ENCODE measurements at regions not wholly inside any gene's neighbourhood (a gene's known extent, or its start where the extent isn't known, plus 50 kb on each side); places are given as distances from the start of the nearest gene placed in this dataset.

DNA sequence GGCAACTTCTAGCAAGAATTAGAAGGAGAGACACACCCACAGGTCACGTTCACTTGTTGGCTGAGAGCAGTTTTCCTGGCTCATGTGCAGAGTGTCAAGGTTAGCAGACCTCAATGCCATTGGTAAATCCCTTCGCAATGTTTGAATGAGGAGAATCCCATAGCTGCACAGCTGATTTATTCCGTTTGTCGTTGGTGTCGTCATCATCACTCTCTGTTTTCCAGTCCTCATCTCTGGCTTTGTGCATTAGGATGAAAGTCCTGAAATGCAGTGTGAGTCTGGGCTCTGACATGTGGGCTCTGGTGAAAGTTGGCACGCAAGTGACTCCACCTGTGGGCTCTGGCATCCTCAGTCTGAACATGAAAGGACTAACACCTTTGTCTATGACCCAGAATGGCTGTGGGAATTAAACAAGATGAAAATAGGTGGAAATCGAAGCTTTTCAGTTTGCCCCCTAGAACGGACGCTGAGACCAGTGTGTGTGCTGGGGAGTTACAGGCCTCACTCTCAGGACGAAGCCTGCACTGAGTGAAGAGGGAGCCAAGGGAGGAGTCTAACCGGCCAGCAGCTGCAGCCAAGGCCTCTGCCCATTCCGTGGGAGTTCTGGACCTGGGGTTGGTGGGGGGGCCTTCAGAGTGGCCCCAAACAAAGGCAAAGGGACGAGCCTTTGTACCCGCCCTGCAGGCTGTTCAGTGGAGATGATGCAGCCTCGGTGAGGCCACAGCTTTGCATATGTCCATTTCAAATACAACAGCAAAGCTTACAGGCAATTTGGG lies 74.8 kb upstream of the ZNF516 start:
- no peaks in the 10 kb centered on the region for H3K36me3 ChIP-seq (ENCODE audit: control insufficient read depth, insufficient read depth, low read length)
- no peak for DNase-seq (ENCODE audit: low read depth)
- FAIRE-seq: peak; percentile 97
- no peak overlapping the region for H3K4me3 ChIP-seq (ENCODE audit: low read depth, low read length)
- TF ChIP-seq, protein P1, sequence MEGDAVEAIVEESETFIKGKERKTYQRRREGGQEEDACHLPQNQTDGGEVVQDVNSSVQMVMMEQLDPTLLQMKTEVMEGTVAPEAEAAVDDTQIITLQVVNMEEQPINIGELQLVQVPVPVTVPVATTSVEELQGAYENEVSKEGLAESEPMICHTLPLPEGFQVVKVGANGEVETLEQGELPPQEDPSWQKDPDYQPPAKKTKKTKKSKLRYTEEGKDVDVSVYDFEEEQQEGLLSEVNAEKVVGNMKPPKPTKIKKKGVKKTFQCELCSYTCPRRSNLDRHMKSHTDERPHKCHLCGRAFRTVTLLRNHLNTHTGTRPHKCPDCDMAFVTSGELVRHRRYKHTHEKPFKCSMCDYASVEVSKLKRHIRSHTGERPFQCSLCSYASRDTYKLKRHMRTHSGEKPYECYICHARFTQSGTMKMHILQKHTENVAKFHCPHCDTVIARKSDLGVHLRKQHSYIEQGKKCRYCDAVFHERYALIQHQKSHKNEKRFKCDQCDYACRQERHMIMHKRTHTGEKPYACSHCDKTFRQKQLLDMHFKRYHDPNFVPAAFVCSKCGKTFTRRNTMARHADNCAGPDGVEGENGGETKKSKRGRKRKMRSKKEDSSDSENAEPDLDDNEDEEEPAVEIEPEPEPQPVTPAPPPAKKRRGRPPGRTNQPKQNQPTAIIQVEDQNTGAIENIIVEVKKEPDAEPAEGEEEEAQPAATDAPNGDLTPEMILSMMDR (IDR thresholded peaks at IDR 0.05; ENCODE audit: insufficient read depth, low read length, severe bottlenecking): no peak
- H3K27me3 ChIP-seq (ENCODE audit: control insufficient read depth, insufficient read depth, low read length): no peaks in the 10 kb centered on the region

DNA sequence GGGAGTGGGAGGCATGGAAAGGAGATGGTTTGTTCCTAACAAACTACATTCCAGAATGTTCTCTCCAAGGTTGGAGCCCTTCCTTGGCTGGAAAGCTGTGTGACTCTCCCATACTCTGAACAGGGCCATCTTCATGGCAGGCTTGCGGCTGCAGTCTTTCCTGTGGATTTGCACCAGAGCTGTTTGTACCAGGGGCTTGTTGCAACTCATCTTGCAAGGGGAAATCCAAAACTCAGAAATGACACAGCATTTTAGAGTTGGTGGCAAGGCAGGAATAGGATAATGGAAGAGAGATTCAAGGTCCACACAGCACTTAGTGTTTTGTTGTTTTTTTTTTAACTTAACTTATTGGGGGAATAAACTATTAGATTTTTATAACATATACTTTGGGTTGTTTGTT lies 73.7 kb upstream of the ZNF516 start:
- FAIRE-seq: no peak
- Histone ChIP-seq H3K36me3 (ENCODE audit: control insufficient read depth, insufficient read depth, low read length) (no peaks in the 10 kb centered on the region), H3K4me3 (ENCODE audit: low read depth, low read length) (no peak overlapping the region), H3K27me3 (ENCODE audit: control insufficient read depth, insufficient read depth, low read length) (no peaks in the 10 kb centered on the region)
- TF ChIP-seq, protein P1 (IDR thresholded peaks at IDR 0.05; ENCODE audit: insufficient read depth, low read length, severe bottlenecking): no peak
- peak; percentile 61 for DNase-seq (ENCODE audit: low read depth)

DNA sequence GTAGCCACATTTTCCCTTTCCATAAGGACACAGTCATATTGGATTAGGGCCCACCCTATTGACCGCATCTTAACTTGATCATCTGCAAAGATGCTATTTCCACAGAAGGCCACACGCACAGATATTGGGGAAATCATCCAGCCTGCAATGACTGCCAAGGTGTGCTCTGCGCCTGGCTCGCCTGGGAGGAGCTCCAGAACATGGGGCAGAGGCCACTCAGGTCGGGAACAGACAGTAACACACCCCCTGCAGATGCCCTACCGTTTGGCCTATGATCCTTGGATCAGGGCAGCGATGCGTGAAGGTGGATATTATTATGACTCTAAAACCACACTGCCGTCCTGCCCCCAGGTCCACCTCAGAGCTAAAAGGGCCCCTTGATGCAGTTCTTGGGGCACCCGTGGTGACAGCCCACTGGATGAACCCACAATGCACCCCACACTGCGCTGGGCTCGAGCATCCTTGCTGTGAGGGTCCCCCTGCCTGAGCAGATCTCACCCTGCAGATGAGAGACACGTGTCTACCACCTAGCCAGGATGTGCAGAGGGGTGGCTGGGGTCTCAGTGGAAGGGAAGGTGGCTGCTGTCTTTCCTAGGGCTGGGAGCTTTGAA lies 72.9 kb upstream of the ZNF516 start:
- DNase-seq (ENCODE audit: low read depth) (no peak), FAIRE-seq (no peak)
- Histone ChIP-seq H3K36me3 (ENCODE audit: control insufficient read depth, insufficient read depth, low read length) (no peaks in the 10 kb centered on the region), H3K27me3 (ENCODE audit: control insufficient read depth, insufficient read depth, low read length) (no peaks in the 10 kb centered on the region), H3K4me3 (ENCODE audit: low read depth, low read length) (no peak overlapping the region)
- TF ChIP-seq, protein P1 (IDR thresholded peaks at IDR 0.05; ENCODE audit: insufficient read depth, low read length, severe bottlenecking): no peak

DNA sequence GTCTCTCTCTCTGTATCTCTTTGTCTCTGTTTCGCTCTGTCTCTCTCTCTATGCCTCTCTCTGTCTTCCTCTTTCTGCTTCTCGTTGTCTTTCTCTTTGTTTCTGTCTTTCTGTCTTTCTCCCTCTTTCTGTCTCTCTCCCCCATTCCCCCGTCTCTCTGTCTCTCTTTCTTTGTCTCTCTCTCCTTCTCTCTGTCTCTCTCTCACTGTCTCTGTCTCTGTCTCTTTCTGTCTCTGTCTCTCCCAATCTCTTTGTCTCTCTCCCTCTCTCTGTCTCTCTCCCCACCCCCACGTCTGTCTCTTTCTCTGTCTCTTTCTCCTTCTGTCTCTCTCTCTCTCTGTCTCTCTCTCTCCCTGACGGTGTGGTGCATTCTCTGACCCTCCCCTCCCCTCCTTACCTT lies 71.9 kb upstream of the ZNF516 start:
- Histone ChIP-seq H3K4me3 (ENCODE audit: low read depth, low read length) (no peak overlapping the region), H3K36me3 (ENCODE audit: control insufficient read depth, insufficient read depth, low read length) (no peaks in the 10 kb centered on the region), H3K27me3 (ENCODE audit: control insufficient read depth, insufficient read depth, low read length) (no peaks in the 10 kb centered on the region)
- FAIRE-seq: no peak
- TF ChIP-seq, protein P1 (IDR thresholded peaks at IDR 0.05; ENCODE audit: insufficient read depth, low read length, severe bottlenecking): no peak
- no peak for DNase-seq (ENCODE audit: low read depth)

DNA sequence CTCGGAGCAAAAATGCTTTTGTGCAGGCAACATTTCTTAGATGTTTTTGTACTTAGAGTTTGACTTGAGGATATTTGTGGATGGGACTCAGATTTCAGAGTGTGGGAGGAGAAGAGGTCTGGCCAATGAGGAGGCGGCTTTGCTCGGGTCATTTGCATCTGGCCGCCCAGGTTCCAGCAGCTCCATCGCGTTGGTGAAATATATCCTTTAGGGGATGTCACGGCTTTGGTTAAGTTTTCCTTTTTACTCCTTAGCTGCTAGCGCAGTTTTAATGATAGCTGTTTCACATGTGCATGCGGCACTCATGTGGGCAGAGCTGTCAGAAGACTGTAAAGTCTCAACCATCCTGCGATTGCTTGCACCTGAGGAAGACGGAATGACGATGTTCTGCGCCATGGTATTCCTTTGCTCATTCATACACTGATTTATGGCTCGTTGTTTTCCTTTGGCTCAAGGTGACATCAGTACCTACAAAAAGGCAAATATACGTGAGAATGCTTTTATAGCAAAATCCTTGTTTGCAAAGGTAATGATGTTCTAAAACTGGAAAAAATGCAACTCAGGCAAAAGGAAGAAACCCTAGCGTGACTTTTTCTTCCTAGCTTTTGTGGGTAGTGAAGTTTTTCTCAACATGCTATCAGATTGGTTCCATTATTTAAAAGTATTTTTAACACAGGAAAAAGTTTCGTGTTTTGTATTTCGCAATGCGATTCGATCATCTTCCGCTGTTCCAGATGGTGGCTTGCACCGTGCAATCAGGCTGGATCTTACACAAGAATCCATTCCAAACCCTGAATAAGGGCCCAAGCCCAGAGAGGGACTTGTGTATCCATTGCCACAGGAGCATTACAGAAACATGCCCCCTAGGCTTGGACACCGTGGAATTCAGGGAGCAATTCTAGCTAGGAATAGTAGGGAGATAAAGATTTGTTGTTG lies 70.5 kb upstream of the ZNF516 start:
- Histone ChIP-seq H3K27me3 (ENCODE audit: control insufficient read depth, insufficient read depth, low read length) (no peaks in the 10 kb centered on the region), H3K36me3 (ENCODE audit: control insufficient read depth, insufficient read depth, low read length) (no peaks in the 10 kb centered on the region), H3K4me3 (ENCODE audit: low read depth, low read length) (peak overlapping the region; percentile 40)
- DNase-seq (ENCODE audit: low read depth) (peak; percentile 94), FAIRE-seq (peak; percentile 85)
- TF ChIP-seq, protein P1 (IDR thresholded peaks at IDR 0.05; ENCODE audit: insufficient read depth, low read length, severe bottlenecking): no peak
